ENCODE measurements at regions not wholly inside any gene's neighbourhood (a gene's known extent, or its start where the extent isn't known, plus 50 kb on each side); places are given as distances from the start of the nearest gene placed in this dataset.

DNA sequence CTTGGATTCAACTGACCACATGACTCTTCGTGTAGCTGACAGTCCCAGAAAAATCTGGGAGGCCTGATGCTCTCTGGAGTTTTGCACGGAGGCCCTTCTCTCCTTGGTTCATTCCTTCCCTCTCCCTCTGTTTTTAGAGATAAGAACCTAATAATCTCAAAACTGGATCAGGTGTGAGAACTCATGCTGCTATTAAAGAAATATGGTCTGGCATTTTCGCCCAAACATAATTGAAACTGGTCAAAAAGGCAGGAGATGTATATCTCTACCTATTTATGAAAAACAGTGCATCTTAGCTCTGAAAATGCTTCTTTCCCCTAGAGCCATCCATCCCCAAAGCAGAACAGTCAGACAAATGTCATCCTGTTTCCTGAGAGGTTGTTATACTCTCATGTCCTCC, 397.5 kb downstream of the PRELID2 start:
- Histone ChIP-seq H3K4me2 (ENCODE audit: low read depth, low read length, poor library complexity, severe bottlenecking) (no peak overlapping the region), H3K79me2 (ENCODE audit: insufficient read depth, low read length) (no peaks in the 10 kb centered on the region), H3K9me3 (ENCODE audit: insufficient read depth, low read depth, low read length) (no peaks in the 10 kb centered on the region), H4K20me1 (ENCODE audit: insufficient read depth, low read length, poor library complexity, severe bottlenecking) (no peaks in the 10 kb centered on the region), H3F3A (ENCODE audit: low read depth) (no peaks in the 10 kb centered on the region), H3K4me3 (ENCODE audit: low read length, poor library complexity, severe bottlenecking) (no peak overlapping the region), H3K4me1 (ENCODE audit: insufficient read depth, low read length, poor library complexity, severe bottlenecking) (no peaks in the 10 kb centered on the region), H3K9me2 (replicated peaks; ENCODE audit: low read depth, low read length) (no peaks in the 10 kb centered on the region), H3K9ac (ENCODE audit: low read depth, low read length, poor library complexity, severe bottlenecking) (no peak overlapping the region), H2AFZ (ENCODE audit: low read length) (no peak overlapping the region), H3K36me3 (ENCODE audit: insufficient read depth, low read length) (no peaks in the 10 kb centered on the region), H3K27me3 (ENCODE audit: insufficient read depth, low read length, poor library complexity, severe bottlenecking) (no peaks in the 10 kb centered on the region)
- no peak for TF ChIP-seq EZH2phosphoT487 (IDR thresholded peaks at IDR 0.05; ENCODE audit: borderline replicate concordance)
- TF ChIP-seq, protein P1, sequence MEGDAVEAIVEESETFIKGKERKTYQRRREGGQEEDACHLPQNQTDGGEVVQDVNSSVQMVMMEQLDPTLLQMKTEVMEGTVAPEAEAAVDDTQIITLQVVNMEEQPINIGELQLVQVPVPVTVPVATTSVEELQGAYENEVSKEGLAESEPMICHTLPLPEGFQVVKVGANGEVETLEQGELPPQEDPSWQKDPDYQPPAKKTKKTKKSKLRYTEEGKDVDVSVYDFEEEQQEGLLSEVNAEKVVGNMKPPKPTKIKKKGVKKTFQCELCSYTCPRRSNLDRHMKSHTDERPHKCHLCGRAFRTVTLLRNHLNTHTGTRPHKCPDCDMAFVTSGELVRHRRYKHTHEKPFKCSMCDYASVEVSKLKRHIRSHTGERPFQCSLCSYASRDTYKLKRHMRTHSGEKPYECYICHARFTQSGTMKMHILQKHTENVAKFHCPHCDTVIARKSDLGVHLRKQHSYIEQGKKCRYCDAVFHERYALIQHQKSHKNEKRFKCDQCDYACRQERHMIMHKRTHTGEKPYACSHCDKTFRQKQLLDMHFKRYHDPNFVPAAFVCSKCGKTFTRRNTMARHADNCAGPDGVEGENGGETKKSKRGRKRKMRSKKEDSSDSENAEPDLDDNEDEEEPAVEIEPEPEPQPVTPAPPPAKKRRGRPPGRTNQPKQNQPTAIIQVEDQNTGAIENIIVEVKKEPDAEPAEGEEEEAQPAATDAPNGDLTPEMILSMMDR (conservative IDR thresholded peaks at IDR 0.05; ENCODE audit: low read length): no peak

- Histone ChIP-seq H3K9me3 (ENCODE audit: insufficient read depth, low read depth, low read length) (no peaks in the 10 kb centered on the region), H3K9me2 (replicated peaks; ENCODE audit: low read depth, low read length) (no peaks in the 10 kb centered on the region), H3K4me1 (ENCODE audit: insufficient read depth, low read length, poor library complexity, severe bottlenecking) (no peaks in the 10 kb centered on the region), H4K20me1 (ENCODE audit: insufficient read depth, low read length, poor library complexity, severe bottlenecking) (no peaks in the 10 kb centered on the region), H3K4me3 (ENCODE audit: low read length, poor library complexity, severe bottlenecking) (no peak overlapping the region), H3K9ac (ENCODE audit: low read depth, low read length, poor library complexity, severe bottlenecking) (no peak overlapping the region), H3K4me2 (ENCODE audit: low read depth, low read length, poor library complexity, severe bottlenecking) (no peak overlapping the region), H3F3A (ENCODE audit: low read depth) (no peaks in the 10 kb centered on the region), H2AFZ (ENCODE audit: low read length) (no peak overlapping the region), H3K27me3 (ENCODE audit: insufficient read depth, low read length, poor library complexity, severe bottlenecking) (no peaks in the 10 kb centered on the region), H3K36me3 (ENCODE audit: insufficient read depth, low read length) (no peaks in the 10 kb centered on the region), H3K79me2 (ENCODE audit: insufficient read depth, low read length) (no peaks in the 10 kb centered on the region)
- TF ChIP-seq, protein P1 (conservative IDR thresholded peaks at IDR 0.05; ENCODE audit: low read length): no peak
- TF ChIP-seq EZH2phosphoT487 (IDR thresholded peaks at IDR 0.05; ENCODE audit: borderline replicate concordance): no peak
Observed at GRCh38 chr5:145433077-145433476, 402.1 kb downstream of the PRELID2 start.

GRCh38 chr5:145429170-145429569, 406.0 kb downstream of the PRELID2 start:
- no peaks in the 10 kb centered on the region for H3K36me3 ChIP-seq (ENCODE audit: insufficient read depth, low read length)
- H3K9ac ChIP-seq (ENCODE audit: low read depth, low read length, poor library complexity, severe bottlenecking): no peak overlapping the region
- no peaks in the 10 kb centered on the region for H3K9me2 ChIP-seq (replicated peaks; ENCODE audit: low read depth, low read length)
- no peak overlapping the region for H3K4me3 ChIP-seq (ENCODE audit: low read length, poor library complexity, severe bottlenecking)
- no peaks in the 10 kb centered on the region for H3K79me2 ChIP-seq (ENCODE audit: insufficient read depth, low read length)
- TF ChIP-seq EZH2phosphoT487 (IDR thresholded peaks at IDR 0.05; ENCODE audit: borderline replicate concordance): no peak
- TF ChIP-seq, protein P1 (conservative IDR thresholded peaks at IDR 0.05; ENCODE audit: low read length): no peak
- no peaks in the 10 kb centered on the region for H3K27me3 ChIP-seq (ENCODE audit: insufficient read depth, low read length, poor library complexity, severe bottlenecking)
- no peak overlapping the region for H2AFZ ChIP-seq (ENCODE audit: low read length)
- no peaks in the 10 kb centered on the region for H3F3A ChIP-seq (ENCODE audit: low read depth)
- H3K9me3 ChIP-seq (ENCODE audit: insufficient read depth, low read depth, low read length): no peaks in the 10 kb centered on the region
- no peak overlapping the region for H3K4me2 ChIP-seq (ENCODE audit: low read depth, low read length, poor library complexity, severe bottlenecking)
- no peaks in the 10 kb centered on the region for H3K4me1 ChIP-seq (ENCODE audit: insufficient read depth, low read length, poor library complexity, severe bottlenecking)
- H4K20me1 ChIP-seq (ENCODE audit: insufficient read depth, low read length, poor library complexity, severe bottlenecking): no peaks in the 10 kb centered on the region
